Epithelial cell of proximal tubule (primary cell): ENCODE measurements at regions not wholly inside any gene's neighbourhood (a gene's known extent, or its start where the extent isn't known, plus 50 kb on each side); places are given as distances from the start of the nearest gene placed in this dataset.

Experiments used
- DNase-seq: peaks from one replicate; pipeline ENCODE4 v3.0.0-alpha.2; 2011; ENCODE audit warnings: low read depth
- H3K4me3 ChIP-seq: 2 replicates; pipeline ENCODE4 v1.5.1; 2011; ENCODE audit warnings: low read depth, mild to moderate bottlenecking, low read length
- CTCF ChIP-seq: conservative IDR thresholded peaks from 2 replicates; pipeline ENCODE4 v1.5.1; 2012; ENCODE audit warnings: low read depth, mild to moderate bottlenecking, low read length

DNA sequence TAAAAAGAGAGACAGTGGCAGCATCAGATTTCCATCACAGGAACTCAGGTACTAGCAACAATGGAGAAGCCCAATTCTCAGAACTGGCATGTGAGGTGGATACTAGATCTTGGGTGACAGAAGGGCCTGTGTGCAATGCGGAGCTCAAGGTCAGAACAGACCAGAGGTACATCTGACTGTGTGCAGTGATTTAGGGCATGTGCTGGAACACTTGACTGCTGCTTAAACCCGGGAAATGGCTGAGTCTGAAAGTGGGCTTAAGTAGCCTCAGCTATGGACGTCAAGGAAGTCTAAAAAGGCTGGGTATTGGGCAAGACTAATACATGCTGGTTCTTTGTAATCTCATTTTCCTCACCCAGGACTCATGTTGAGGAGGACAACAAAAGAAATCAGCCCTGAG, 182.2 kb downstream of the LACC1 start:
- no peak for TF ChIP-seq CTCF
- no peak for DNase-seq
- no peak overlapping the region for H3K4me3 ChIP-seq

DNA sequence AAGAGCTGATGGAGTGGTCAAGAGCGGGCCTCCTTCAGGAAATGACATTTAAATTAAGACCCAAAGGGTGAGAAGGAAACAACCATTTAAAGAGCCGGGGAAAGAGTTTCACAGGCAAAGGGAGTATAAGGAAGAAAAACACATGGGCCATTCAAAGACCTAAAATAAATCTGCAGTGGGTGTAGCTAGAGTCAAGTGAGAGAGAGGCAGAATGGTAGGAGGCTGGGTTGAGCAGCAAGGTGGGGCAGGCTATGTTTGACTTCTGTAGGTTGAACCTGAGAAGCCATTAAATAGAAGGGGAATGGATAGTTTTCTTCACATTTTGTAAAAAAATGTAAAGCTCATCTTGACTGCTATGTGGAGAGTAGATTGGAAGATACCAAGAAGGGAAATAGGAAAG, 183.8 kb downstream of the LACC1 start:
- no peak for TF ChIP-seq CTCF
- DNase-seq: no peak
- H3K4me3 ChIP-seq: no peak overlapping the region

DNA sequence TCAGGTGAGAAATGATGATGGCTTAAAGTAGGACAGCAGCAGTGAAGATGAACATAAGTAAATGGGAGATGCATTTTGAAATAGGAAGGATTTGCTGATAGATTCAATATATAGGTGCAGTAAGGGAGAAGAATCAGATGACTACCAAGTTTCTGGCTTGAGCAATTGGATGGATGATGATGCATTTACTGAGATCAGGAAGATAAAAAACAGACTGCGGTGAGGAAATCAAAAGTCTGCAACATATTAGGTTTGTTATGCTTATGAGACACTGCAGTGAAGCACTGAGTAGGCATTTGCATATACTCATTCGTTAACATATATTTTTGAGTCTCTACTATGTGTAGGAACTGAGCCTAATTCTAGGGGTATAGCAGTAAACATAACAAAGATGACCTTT, 184.2 kb downstream of the LACC1 start:
- no peak overlapping the region for H3K4me3 ChIP-seq
- DNase-seq: no peak
- TF ChIP-seq CTCF: no peak

- no peak overlapping the region for H3K4me3 ChIP-seq
- TF ChIP-seq CTCF: no peak
- no peak for DNase-seq
Observed at GRCh38 chr13:44064357-44064756, 184.7 kb downstream of the LACC1 start.

DNA sequence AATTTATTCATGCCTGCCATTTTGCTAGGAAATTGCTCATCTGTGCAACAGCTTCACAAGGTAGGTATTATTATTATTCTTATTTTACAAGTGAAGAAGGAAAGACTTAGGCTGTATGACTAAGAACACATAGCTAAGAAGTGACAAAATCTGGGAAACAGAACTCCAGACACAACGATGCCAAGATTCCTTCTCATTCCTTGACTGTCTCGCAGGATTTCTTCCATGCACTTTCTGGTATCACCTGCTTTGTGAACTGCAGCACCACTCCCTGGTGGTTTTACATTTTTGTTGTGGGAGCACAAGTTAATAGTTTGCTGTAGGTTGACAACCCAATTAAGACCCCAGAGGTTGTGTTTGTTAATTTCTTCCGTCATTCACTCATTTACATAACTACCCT, 188.5 kb downstream of the LACC1 start:
- H3K4me3 ChIP-seq: no peak overlapping the region
- TF ChIP-seq CTCF: peak; percentile 43
- DNase-seq: peak; percentile 84

DNA sequence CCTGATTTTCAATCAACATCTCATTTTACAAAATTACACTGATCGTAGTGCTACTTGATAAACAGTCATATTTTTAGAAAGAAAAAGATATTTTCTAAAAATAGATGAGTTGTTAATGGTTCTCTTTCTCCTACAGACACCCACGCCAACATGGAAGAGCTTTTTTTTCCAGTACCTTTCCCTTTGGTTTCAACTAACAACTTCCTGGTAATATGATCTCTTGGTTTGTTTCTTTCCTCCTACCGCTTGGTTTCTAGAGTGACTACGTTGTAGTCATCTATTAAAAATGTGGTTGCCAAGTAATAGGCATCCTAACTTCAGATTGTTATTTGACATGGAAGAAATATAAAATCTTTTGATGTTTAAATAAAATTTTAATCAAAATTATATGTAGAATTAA, 189.0 kb downstream of the LACC1 start:
- H3K4me3 ChIP-seq: no peak overlapping the region
- DNase-seq: peak; percentile 67
- TF ChIP-seq CTCF: no peak

DNA sequence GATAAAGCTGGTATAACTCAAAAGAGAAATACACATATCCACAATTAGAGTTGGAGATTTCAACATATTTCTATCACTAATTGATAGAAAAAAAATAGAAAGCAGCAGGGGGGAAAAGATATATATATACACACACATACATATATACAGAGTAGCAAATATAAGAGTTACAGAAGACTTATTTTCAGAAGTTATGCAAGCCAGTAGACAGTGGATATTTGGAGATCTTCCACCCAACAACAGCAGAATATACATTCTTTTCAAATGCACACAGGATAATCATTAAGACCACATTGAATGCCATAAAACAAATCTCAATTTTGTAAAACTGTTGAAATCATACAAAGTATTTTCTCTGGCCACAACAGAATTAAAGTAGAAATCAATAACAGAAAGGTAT, 192.8 kb downstream of the LACC1 start:
- DNase-seq: no peak
- TF ChIP-seq CTCF: no peak
- no peak overlapping the region for H3K4me3 ChIP-seq
